ENCODE measurements at regions not wholly inside any gene's neighbourhood (a gene's known extent, or its start where the extent isn't known, plus 50 kb on each side); places are given as distances from the start of the nearest gene placed in this dataset.

DNA sequence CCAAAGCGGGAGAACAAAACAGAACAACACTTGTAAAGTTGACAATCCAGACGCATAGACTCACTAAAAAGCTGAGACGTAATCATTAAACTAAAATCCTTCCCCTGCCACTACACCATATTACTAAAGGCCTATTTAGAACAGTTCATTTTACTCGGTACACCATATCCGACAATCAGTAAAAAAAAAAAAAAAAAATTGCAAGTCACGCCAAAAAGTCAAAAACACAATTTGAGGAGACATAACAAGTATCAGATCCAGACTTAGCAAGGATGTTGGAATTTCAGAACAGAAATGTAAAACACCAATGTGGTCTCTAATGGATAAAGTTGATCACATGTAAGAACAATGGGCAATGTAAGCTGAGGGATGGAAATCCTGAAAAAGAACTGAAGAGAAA, 1899.4 kb downstream of the STIM2 start:
- TF ChIP-seq NFIC (IDR thresholded peaks at IDR 0.05; ENCODE audit: borderline replicate concordance) (no peak), YY1 (IDR thresholded peaks at IDR 0.05; ENCODE audit: low read depth) (no peak), ELF1 (IDR thresholded peaks at IDR 0.05) (no peak), EZH2phosphoT487 (IDR thresholded peaks at IDR 0.05; ENCODE audit: borderline replicate concordance, low read depth) (no peak), RFX5 (IDR thresholded peaks at IDR 0.05; ENCODE audit: low read length) (no peak), IRF3 (IDR thresholded peaks at IDR 0.05; ENCODE audit: low read depth, low read length) (no peak), FOXJ3 (CRISPR knock-in tag; IDR thresholded peaks at IDR 0.05) (no peak), RXRA (IDR thresholded peaks at IDR 0.05; ENCODE audit: borderline replicate concordance, low read depth) (no peak), TAF1 (IDR thresholded peaks at IDR 0.05; ENCODE audit: borderline replicate concordance, low read depth, low read length) (no peak), POLR2AphosphoS5 (IDR thresholded peaks at IDR 0.05; ENCODE audit: low read depth, low read length) (no peak), ZBTB33 (IDR thresholded peaks at IDR 0.05; ENCODE audit: borderline replicate concordance, low read depth) (no peak), NRF1 (IDR thresholded peaks at IDR 0.05; ENCODE audit: low read depth, low read length) (no peak)
- TF ChIP-seq, protein P1, sequence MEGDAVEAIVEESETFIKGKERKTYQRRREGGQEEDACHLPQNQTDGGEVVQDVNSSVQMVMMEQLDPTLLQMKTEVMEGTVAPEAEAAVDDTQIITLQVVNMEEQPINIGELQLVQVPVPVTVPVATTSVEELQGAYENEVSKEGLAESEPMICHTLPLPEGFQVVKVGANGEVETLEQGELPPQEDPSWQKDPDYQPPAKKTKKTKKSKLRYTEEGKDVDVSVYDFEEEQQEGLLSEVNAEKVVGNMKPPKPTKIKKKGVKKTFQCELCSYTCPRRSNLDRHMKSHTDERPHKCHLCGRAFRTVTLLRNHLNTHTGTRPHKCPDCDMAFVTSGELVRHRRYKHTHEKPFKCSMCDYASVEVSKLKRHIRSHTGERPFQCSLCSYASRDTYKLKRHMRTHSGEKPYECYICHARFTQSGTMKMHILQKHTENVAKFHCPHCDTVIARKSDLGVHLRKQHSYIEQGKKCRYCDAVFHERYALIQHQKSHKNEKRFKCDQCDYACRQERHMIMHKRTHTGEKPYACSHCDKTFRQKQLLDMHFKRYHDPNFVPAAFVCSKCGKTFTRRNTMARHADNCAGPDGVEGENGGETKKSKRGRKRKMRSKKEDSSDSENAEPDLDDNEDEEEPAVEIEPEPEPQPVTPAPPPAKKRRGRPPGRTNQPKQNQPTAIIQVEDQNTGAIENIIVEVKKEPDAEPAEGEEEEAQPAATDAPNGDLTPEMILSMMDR (IDR thresholded peaks at IDR 0.05), result no peak
- TF ChIP-seq, protein P2, sequence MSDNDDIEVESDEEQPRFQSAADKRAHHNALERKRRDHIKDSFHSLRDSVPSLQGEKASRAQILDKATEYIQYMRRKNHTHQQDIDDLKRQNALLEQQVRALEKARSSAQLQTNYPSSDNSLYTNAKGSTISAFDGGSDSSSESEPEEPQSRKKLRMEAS (IDR thresholded peaks at IDR 0.05; ENCODE audit: low read depth), result no peak
- WGBS (ENCODE audit: low lambda C conversion rate), result 24% methylated on average over 6 of the region's 6 CpGs
- Histone ChIP-seq H4K20me1 (ENCODE audit: insufficient read depth) (no peaks in the 10 kb centered on the region), H3K36me3 (replicated peaks in 1 of 2; ENCODE audit: control insufficient read depth in 1 of 2, insufficient read depth in 2 of 2, low read length in 1 of 2) (no peaks in the 10 kb centered on the region), H3K9me2 (no peaks in the 10 kb centered on the region), H2AFZ (ENCODE audit: low read depth) (no peak overlapping the region), H3K27ac (ENCODE audit: low read depth in 2 of 2, low read length in 1 of 2) (no peak overlapping the region), H3K4me3 (ENCODE audit: low read depth in 2 of 2, low read length in 1 of 2) (no peak overlapping the region), H3K9me3 (no peaks in the 10 kb centered on the region), H3K9ac (no peak overlapping the region), H3K4me1 (ENCODE audit: control insufficient read depth in 1 of 2, insufficient read depth in 2 of 2, low read depth in 1 of 2, low read length in 1 of 2) (no peaks in the 10 kb centered on the region), H3K79me2 (ENCODE audit: insufficient read depth) (no peaks in the 10 kb centered on the region), H3K27me3 (ENCODE audit: insufficient read depth) (no peaks in the 10 kb centered on the region), H3F3A (replicated peaks; ENCODE audit: insufficient read depth) (no peaks in the 10 kb centered on the region), H3K4me2 (no peak overlapping the region)
- POLR2A ChIA-PET, result no interaction called here
- DNase-seq, result no peak
- CTCF ChIA-PET, result no interaction called here

Data from SK-N-SH (cell line).